Gastroesophageal sphincter (tissue), 3 donors: ENCODE measurements at regions not wholly inside any gene's neighbourhood (a gene's known extent, or its start where the extent isn't known, plus 50 kb on each side); places are given as distances from the start of the nearest gene placed in this dataset.

Experiments used
- CTCF ChIP-seq, 4 experiments: fragments of 200-600 bp in 2 of 4; fragments of 450-650 bp in 2 of 4; sonication (generic) in 1 of 4; IDR thresholded peaks; one replicate each; pipeline ENCODE4 v1.5.1; 2017 to 2019; ENCODE audit warnings: antibody characterized with exemption in 4 of 4, mild to moderate bottlenecking in 2 of 4, moderate library complexity in 2 of 4
- EP300 ChIP-seq: sonication (generic); formaldehyde crosslinking; IDR thresholded peaks from one replicate; pipeline ENCODE4 v1.6.1; 2017; ENCODE audit warnings: antibody characterized with exemption, mild to moderate bottlenecking
- POLR2A ChIP-seq, 2 donors: fragments of 450-650 bp; IDR thresholded peaks; one replicate each; pipeline ENCODE4 v1.6.1; 2017; ENCODE audit warnings: antibody characterized with exemption in 2 of 2, mild to moderate bottlenecking in 2 of 2, moderate library complexity in 1 of 2
- POLR2AphosphoS5 ChIP-seq: sonication (generic); formaldehyde crosslinking; IDR thresholded peaks from one replicate; pipeline ENCODE4 v1.6.1; 2017; ENCODE audit warnings: antibody characterized with exemption

- TF ChIP-seq POLR2AphosphoS5 (no peak), CTCF (IDR thresholded peaks at IDR 0.05) (no peak), POLR2A (IDR thresholded peaks at IDR 0.05) (no peak), EP300 (no peak)
Measured at GRCh38 chr20:4508773-4509172, 177.5 kb upstream of the PRNP start.
